ENCODE measurements at regions not wholly inside any gene's neighbourhood (a gene's known extent, or its start where the extent isn't known, plus 50 kb on each side); places are given as distances from the start of the nearest gene placed in this dataset.
"Not testable (repeated sequence)": the region's sequence is repeated elsewhere in the genome, so short reads cannot be mapped to it uniquely, and the experiment has no call there.

DNA sequence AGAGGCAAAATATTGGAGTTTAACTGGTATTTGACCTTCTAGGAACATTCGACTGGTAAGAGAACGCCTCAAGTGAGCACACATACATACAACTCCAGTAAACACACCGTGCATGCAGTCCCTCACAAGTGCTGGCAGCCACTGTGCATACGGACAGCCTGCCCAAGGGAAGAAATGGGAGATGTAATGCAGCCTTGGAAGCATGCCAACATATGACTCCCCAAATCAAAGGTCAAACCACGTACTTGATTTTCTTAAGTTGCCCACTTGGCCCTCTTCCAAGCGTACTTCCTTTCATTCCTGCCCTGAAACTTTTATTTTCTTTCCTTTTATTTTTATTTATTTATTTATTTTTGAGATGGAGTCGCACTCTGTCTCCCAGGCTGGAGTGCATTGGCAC lies 206.6 kb downstream of the SPRY1 start:
- no peak for DNase-seq

DNA sequence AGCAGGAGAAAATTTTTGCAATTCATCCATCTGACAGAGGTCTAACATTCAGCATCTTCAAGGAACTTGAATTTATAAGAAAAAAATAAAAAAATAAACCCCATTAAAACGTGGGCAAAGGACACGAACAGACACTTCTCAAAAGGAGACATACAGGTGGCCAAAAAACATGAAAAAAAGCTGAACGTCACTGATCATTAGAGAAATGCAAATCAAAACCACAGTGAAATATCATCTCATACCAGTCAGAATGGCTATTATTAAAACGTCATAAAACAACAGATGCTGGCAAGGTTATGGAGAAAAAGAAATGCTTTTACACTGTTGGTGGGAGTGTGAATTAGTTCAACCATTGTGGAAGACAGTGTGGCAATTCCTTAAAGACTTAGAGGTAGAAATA lies 209.2 kb downstream of the SPRY1 start:
- DNase-seq = not testable (repeated sequence)

DNA sequence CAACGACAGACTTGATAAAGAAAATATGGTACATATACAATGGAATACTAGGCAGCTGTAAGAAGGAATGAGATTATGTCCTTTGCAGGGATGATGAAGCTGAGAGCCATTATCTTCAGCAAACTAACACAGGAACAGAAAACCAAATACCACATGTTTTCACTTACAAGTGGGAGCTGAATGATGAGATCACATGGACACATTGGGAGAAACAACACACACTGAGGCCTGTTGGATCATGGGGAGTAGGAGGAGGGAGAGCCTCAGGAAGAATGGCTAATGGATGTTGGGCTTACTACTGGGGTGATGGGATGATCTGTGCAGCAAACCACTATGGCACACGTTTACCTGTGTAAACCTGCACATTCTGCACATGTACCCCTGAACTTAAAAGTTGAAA lies 209.7 kb downstream of the SPRY1 start:
- DNase-seq = no peak

DNA sequence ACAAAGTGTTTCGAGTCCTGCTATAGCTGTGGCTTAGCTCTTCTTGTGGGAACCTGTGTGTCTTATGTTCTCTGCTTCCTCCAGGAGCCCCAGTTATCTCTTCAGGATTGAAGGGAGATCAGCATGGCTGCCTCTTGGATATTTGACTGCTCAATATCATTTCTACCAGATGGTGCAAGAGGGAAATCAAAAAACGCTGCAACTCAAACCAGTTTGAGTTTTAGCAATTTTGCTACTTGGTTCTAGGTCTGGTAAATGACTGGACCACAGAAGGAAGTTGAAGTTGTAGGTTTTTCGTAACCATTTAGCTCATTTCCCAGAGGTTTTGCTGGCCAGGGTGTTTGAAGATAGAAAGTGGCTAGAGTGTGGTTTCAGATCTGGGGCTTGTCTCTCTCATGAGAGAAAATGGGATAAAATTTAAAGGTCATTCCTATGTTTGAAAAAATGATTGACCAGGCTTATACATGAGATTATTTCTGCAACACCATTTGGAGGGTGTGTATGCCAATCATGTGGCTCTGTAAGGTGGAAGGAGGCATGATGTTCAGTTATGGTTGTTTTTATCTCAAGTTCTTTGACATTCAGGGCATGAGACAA lies 210.4 kb downstream of the SPRY1 start:
- DNase-seq = no peak

DNA sequence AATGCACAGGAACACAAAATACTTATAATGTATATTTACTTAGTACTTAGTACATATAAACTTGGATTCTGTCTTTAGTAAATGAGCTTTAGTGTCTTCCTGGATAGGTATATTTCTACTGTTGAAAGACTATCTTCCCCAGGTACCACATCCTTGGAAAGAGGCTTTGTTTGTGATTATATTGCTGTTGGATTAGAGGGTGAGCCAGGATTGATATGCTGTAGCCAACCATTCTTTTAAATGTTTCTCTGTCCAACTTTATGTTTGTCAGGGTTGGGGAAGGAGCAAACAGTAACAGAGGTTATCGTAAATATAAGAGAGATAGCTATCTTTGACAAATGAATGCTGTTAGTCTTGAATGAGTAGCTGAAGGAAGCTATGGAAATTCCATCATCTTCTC lies 213.2 kb downstream of the SPRY1 start:
- no peak for DNase-seq

DNA sequence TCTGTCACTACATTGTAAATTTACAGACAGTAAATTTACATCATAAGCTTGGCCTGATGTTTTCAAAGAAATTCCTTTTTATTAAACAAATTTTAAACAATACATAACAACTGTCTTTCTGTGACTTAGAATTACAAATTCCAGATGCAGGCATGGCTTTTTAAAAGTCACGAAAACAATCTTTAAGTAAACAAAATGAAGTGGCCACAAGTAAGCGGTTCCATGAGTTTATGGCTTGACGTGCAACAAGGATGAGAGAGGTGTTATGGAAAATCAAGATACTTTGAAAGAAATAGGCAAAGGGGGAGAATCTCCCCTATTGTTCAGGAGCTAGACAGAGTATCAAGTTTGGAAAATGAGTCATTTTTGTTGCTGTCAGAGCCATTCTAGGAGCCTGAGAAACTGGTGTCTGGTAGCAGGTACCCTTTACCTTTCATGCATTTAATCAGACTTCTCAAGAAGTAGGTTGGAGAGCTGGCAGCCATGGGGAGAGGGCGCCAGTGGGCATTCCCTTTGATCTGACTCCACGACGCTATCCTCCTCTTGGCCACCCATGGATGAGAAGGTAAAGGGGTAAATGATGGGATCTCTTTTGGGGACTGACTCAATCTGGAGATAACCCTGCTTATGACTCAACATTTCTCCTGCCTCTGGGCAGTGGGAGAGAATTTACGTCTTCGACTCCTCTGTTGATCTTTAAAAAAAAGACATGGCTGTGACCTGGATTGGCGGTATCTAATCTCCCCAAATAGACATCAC lies 217.2 kb downstream of the SPRY1 start:
- no peak for DNase-seq

DNA sequence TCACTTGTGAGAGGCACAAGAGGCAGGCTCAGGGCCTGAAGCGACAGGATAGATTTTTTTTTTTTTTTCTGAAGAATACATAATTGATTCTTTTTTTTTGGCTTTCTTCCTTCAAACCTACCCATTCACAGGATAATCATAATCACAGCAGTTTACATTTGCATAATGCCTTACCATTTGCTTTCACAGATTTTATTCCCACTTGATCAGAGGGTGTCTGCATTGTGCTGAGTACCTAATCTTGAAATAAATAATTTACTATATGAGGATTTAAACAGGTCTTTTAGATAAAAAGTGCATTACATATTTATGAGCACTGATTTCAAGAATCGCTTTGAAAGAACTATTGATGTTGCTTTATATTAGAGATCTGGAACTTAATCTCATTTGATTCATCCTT lies 219.3 kb downstream of the SPRY1 start:
- no peak for DNase-seq

DNA sequence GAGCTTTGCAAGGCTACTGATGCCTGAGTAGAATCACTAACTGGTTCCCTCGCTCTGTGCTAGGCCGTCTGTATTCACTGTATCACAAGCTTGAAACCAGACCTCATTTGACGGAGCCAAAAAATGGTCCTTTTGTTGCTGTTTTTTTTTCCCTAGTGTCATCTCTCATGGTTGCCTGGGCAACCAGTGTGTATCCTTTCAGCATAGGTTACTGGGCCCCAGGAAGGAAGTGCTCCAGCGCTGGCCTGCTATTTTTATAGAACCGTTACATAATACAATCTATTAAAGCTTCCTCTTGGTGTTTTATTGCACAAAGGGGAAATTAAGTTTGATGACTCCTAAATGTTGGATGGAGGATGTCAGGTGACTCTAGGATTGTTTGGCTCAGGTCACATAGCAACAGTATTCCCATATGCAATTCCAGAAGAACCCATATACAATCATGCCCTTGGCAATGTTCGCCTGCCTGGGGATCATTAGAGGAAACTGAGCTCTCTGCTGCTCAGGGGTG lies 220.4 kb downstream of the SPRY1 start:
- peak; percentile 89 for DNase-seq

DNA sequence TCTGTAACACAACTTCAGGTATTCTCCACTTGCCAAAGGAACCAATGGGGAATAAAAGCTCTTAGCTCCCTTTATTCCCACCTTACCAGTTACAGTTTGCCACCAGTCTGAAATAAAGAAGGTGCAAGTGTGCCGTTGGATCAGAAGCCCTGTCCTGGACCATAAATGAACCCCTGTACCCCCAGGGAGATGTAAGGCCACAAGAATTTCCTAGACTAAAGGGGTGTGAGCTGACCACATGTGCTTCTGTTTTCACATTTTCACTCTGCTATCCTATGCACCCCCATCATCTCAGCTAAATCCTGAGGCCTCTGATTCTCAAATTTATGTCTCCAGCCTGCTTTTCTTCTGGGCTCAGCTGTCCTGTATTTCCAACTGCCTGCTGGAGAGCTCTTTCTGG lies 221.2 kb downstream of the SPRY1 start:
- DNase-seq = peak; percentile 27

DNA sequence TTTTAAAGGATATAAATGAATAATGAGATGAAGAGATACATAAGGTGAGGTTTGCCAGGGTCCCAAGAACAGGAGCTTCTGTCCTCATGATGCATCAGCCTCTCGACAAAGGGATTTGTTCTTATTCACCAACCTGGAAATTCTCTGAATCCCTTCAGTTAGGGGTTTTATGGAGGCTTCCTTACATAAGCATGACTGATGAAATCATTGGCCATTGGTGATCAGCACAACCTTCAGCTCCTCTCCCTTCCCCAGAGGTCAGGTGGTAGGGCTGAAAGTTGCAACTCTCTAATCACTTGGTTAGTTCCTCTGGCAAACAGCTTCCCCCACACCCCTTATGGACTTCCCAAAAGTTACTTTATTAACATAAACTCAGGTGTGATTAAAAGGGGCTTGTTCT lies 222.0 kb downstream of the SPRY1 start:
- no peak for DNase-seq

DNA sequence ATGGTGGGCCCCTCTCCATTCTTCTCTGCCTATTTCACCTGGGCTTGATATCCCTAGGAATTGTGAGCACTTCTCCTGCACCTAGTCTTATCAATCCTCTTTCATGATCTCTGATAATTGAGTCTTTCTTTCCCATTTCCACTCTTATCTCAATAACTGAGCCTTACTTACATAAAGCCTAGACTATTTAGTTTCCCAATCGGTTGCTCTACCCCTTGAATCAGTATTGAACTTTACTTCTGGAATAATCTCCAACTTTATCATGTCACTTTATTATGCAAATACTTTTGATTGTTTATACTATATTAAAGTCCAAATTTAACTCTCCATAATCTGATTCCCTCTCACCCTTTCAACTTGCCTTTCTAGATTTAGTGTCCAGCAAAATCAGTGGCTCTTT lies 222.7 kb downstream of the SPRY1 start:
- no peak for DNase-seq

DNA sequence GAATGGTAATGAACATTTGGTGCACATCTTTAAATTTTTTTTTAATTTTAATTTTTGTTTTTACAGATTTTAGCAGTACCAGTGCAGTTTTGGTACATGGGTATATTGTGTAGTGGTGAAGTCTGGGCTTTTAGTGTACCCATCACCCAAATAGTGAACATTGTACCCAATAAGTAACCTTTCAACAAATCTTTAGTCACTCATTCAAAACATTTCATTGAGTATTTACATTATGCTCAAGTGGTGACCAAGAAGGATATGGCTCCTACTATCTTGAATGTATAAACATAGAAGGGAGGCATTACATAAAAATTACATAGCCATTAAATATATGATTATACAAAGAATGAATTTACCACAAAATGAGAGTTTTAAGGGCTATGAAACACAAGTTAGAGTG lies 223.3 kb downstream of the SPRY1 start:
- no peak for DNase-seq

DNA sequence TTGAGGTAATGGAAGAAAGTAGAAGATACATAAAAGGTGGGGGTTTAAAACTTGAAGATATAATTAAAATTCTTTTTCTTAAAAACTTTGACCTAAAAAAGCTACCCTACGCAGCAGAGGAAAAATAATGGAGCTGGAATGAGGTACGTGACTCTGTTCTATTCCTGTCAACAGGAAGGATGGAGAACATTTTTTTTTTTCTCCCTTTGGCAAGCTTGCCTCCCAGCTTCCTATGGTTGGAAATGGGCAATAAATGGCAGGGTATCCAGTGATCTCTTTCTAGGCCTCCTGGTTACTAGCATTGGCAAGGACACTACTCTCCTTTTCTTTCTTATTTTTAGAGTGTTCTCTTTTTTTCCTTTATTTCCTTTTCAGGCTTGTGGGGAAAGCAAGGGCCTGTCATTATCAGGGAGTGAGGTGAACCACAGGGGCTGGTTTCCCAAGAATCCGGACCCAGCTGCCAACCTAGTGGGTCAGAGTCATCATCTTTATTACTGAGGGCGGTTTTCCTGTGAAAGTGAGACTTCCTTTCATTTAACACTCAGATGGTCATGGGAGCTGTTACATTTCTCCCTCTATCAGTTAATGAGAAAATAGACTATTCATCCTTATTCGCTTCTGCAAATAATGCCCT lies 224.6 kb downstream of the SPRY1 start:
- peak; percentile 73 for DNase-seq

DNA sequence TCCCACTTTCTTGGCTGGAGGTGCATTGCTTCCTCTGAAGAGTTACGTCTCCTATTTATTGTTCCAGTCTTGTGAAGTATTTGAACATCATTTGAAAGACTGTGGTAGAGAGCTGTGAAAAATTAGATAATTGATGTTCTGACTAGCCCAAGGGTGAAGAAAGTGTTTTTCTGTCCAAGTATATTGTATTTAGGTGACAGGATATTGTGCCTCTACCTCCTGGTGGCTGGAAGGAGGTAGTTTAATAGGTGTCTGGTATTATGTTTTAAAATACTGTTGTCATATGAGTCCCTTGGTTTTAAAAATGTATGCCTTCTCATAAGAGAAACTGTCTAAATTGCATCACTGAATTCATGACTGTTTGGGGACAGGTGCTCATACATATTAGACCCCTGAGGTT lies 226.0 kb downstream of the SPRY1 start:
- no peak for DNase-seq

DNA sequence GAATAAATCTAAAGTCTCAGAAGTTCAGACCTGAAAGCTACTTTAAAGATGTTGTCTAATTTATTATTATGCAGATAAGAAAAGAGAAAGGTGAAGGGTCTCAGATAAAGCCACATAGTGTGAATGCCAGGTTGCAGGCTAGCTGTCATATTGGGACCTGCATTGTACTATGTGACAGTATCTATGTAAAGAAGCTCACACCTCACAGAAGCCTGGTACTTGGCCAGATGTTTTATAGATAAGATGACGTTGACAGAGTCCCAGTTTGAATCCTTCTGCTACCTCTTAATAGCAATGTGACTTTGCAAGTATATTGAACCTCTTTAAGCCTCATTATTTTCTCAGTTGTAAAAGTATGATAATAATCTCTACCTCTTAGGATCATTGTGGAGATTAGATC lies 227.0 kb downstream of the SPRY1 start:
- DNase-seq = no peak

DNA sequence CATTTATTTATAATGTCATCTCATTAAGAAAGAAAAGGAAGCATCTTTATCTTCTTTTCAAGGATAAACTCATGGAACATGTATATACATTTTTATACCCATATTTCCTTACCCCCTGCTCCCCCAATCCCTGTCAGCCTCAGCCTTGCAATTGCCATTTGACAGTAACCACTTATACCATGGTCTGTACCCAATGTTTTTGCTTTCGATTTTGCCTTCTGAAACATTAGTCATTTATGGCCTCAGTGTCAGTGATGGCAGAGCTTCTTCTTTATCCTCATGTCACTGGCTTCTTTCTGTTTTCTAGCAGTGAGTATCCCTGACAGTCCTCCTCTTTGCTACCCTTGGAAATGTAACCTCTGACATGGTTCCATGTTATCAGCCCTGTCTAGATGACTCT lies 228.4 kb downstream of the SPRY1 start:
- no peak for DNase-seq

DNA sequence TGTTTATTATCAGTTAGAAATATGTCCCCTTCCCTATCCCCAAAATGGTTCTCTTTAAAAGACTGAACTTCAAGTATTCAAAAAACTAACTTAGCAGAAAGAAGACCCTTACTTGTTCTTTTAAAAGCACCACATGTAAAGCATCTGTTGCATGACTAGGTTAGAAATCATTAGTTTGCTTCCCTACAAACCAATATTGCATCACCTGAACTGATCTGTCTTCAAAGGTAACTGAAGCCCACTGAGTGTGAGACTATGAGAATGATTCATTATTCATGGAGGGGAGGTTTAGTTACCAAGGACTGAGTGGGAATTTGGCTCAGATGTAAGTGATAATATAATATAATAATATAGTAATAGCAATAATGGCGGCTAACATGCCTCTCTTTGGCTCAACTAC lies 231.7 kb downstream of the SPRY1 start:
- DNase-seq = no peak

DNA sequence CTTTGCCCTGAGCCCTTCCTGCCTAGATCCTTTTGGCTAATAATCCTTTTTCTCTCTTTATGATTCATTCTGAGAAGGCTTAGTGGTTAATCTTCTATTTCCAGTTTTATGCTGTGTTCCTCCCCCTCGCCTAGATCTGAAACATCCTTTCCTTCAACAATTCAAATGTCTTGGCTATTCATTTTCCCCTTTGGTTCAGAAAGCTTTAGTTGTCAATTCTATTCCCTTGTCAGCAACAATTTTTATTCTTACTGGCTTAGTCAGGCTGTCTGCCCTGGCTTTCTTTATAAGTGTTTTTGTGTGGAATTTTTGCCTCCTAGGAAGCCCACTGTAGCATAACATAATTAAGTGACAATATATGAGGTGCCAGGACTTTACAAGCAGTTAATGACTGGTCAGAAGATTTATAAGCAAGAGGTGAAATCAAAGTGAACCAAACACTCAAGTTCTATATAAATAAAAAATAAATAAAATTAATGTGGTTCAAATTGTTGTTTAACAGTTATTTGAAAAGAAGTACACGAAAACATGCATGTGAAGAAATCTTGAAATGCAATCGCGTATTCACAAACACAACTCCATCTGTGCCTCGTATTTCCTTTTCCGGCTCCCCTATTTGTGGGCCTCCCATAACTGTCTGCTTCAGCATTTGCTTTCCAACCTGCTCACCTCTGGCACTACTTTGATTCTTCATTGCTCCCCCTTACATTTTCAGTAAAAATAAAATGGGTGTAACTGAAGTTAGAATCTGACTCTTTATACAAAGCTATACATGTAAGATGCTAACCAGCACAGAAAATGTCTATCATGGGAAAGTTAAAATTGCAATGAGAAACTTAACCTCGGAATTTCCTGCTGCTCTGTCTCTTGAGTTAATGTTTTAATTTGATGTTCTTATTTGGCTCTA lies 235.4 kb downstream of the SPRY1 start:
- peak; percentile 38 for DNase-seq

DNA sequence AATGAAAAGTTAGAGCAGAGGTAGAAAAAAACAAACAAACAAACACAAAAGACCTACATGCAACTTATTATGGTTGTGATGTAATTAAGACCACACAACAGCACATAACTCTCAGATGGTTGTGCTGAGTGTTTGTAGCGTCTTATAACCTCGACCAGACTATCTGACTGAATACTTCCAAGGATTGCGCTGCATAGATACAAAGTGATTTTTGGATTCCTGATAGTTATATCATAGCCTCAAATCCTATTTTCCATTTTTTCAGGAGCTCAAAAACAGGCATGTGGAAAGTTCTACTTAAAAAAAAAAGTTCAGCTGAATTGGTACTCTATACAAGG lies 236.1 kb downstream of the SPRY1 start:
- no peak for DNase-seq

DNA sequence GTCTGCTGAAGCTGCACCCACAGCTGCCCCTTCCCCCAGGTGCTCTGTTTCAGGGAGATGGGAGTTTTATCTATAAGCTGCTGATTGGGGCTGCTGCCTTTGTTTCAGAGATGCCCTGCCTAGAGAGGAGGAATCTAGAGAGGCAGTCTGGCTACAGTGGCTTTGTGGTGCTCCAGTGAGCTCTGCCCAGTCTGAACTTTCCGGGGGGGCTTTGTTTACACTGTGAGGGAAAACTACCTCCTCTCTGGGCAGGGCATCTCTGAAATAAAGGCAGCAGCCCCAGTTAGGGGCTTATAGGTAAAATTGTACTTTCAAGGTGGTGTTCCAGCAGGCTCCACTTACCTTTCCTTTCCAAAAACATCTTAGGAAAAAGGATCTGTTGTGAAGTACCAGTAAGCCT lies 242.2 kb downstream of the SPRY1 start:
- DNase-seq = no peak

DNA sequence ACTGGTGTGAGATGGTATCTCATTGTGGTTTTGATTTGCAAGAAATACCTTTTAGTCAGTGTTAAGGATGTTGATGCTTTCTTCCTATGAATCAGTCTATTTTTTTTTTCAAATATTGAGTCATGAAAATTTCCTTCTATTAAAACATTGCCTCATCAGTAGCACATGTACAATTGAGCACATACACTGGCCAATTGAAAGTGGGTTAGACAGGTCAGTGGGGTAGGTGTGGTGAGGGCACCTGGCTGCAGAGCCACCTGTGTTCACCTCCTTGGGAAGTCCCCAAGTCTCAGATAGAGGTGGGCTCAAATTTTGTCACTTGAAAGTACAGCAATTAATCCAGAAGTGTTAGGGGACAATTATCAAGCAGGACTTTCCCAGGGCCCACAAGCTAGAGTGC lies 243.7 kb downstream of the SPRY1 start:
- DNase-seq = no peak

DNA sequence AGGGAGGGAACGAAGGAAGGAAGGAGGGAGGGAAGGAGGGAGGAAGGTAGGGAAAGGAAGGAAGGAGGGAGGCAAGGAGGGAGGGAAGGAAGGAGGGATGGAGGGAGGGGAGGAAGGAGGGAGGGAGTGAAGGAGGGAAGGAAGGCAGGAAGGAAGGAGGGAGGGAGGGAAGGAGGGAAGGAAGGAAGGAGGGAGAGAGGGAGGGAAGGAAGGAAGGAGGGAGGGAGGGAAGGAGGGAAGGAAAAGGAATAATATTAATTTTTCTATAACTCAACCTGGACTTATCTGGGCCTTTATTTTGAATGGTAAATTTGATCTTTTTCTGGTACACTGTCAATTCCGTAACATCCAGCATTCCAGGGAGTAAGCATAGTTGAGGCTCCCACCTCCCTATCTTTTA lies 244.2 kb downstream of the SPRY1 start:
- DNase-seq = no peak

DNA sequence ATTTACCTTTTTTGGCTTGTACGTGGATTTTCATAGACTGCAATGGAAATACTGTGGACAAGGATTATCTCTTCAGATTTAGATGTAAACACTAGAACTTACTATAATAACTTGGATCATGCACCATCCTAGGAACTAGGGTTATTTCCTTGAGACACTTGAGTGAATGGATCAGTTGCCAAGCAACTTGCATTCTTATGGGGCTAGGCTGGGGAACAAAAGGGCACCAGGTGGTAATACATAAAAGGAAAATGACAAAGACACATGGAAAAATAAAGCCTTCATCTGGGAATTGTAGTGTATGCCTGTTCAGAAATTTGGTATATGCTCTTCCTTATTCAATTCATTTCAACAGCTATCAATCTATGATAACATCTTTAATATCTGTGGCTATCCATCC lies 247.1 kb downstream of the SPRY1 start:
- no peak for DNase-seq
